Loucy (cell line): ENCODE measurements at regions not wholly inside any gene's neighbourhood (a gene's known extent, or its start where the extent isn't known, plus 50 kb on each side); places are given as distances from the start of the nearest gene placed in this dataset.

ENCODE experiments used
- EZH2phosphoT487 ChIP-seq: fragments of 200-600 bp; IDR thresholded peaks from 2 replicates; pipeline ENCODE4 v1.6.1; 2018; ENCODE audit warnings: antibody characterized with exemption, mild to moderate bottlenecking, moderate library complexity, borderline replicate concordance
- TF ChIP-seq, protein P1 (sequence below): fragments of 200-600 bp; sonication (generic); conservative IDR thresholded peaks from 2 replicates; pipeline ENCODE4 v1.5.1; 2014; ENCODE audit warnings: mild to moderate bottlenecking, antibody characterized with exemption, low read length

DNA sequence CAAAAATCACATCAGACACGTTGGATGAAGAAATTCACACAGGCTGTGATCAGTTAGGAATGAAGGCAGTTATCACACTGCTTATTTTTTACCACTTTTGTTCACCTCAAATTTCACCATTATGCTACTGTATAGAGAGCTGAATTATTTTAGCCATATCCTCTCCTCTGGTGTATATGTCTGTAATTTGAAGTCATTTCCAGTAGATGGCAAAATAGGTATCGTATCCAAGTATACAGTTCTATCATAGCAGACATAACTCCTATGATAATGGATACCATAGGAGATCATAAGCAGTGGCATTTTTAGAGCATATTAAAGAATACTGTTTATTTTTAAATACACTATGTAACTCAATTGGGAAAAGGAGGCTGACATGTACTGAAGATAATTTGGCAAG lies 909.7 kb downstream of the DNAJB9 start:
- TF ChIP-seq, protein P1, sequence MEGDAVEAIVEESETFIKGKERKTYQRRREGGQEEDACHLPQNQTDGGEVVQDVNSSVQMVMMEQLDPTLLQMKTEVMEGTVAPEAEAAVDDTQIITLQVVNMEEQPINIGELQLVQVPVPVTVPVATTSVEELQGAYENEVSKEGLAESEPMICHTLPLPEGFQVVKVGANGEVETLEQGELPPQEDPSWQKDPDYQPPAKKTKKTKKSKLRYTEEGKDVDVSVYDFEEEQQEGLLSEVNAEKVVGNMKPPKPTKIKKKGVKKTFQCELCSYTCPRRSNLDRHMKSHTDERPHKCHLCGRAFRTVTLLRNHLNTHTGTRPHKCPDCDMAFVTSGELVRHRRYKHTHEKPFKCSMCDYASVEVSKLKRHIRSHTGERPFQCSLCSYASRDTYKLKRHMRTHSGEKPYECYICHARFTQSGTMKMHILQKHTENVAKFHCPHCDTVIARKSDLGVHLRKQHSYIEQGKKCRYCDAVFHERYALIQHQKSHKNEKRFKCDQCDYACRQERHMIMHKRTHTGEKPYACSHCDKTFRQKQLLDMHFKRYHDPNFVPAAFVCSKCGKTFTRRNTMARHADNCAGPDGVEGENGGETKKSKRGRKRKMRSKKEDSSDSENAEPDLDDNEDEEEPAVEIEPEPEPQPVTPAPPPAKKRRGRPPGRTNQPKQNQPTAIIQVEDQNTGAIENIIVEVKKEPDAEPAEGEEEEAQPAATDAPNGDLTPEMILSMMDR = peak; percentile 26; the same call in 1 of the 2 replicates
- TF ChIP-seq EZH2phosphoT487 = no peak
